ENCODE measurements at regions not wholly inside any gene's neighbourhood (a gene's known extent, or its start where the extent isn't known, plus 50 kb on each side); places are given as distances from the start of the nearest gene placed in this dataset.

GRCh38 chr9:7509576-7510145, 289.9 kb downstream of the DMAC1 start:
- POLR2A ChIA-PET: no interaction called here
- CTCF ChIA-PET: no interaction called here
- H3K4me3 ChIP-seq (ENCODE audit: low read depth, low read length): no peak overlapping the region
- no peak for TF ChIP-seq CTCF (IDR thresholded peaks at IDR 0.05; ENCODE audit: insufficient read depth, low read length, missing control alignments)
- DNase-seq (ENCODE audit: low read depth, low spot score): no peak

GRCh38 chr9:7508516-7508915, 291.1 kb downstream of the DMAC1 start:
- H3K4me3 ChIP-seq (ENCODE audit: low read depth, low read length): no peak overlapping the region
- no peak for TF ChIP-seq CTCF (IDR thresholded peaks at IDR 0.05; ENCODE audit: insufficient read depth, low read length, missing control alignments)
- ChIA-PET POLR2A (no interaction called here), CTCF (no interaction called here)
- DNase-seq (ENCODE audit: low read depth, low spot score): no peak

- H3K4me3 ChIP-seq (ENCODE audit: low read depth, low read length): no peak overlapping the region
- no peak for TF ChIP-seq CTCF (IDR thresholded peaks at IDR 0.05; ENCODE audit: insufficient read depth, low read length, missing control alignments)
- no peak for DNase-seq (ENCODE audit: low read depth, low spot score)
- ChIA-PET POLR2A (no interaction called here), CTCF (no interaction called here)
Measured at GRCh38 chr9:7507566-7508270, 291.9 kb downstream of the DMAC1 start.

- ChIA-PET CTCF (no interaction called here), POLR2A (no interaction called here)
- no peak for DNase-seq (ENCODE audit: low read depth, low spot score)
- no peak overlapping the region for H3K4me3 ChIP-seq (ENCODE audit: low read depth, low read length)
- no peak for TF ChIP-seq CTCF (IDR thresholded peaks at IDR 0.05; ENCODE audit: insufficient read depth, low read length, missing control alignments)
Measured at GRCh38 chr9:7507026-7507425, 292.6 kb downstream of the DMAC1 start.

GRCh38 chr9:7500521-7500920, 299.1 kb downstream of the DMAC1 start:
- ChIA-PET CTCF (no interaction called here), POLR2A (no interaction called here)
- no peak for TF ChIP-seq CTCF (IDR thresholded peaks at IDR 0.05; ENCODE audit: insufficient read depth, low read length, missing control alignments)
- DNase-seq (ENCODE audit: low read depth, low spot score): no peak
- H3K4me3 ChIP-seq (ENCODE audit: low read depth, low read length): no peak overlapping the region

- CTCF ChIA-PET: no interaction called here
Measured at GRCh38 chr9:7491641-7492040, 307.9 kb downstream of the DMAC1 start.

More at GRCh38 chr9:7491641-7492040, 307.9 kb downstream of the DMAC1 start:
- H3K4me3 ChIP-seq (ENCODE audit: low read depth, low read length): no peak overlapping the region
- DNase-seq (ENCODE audit: low read depth, low spot score): no peak
- POLR2A ChIA-PET: no interaction called here
- no peak for TF ChIP-seq CTCF (IDR thresholded peaks at IDR 0.05; ENCODE audit: insufficient read depth, low read length, missing control alignments)
